ENCODE measurements at regions not wholly inside any gene's neighbourhood (a gene's known extent, or its start where the extent isn't known, plus 50 kb on each side); places are given as distances from the start of the nearest gene placed in this dataset.
"Not testable (repeated sequence)": the region's sequence is repeated elsewhere in the genome, so short reads cannot be mapped to it uniquely, and the experiment has no call there.

DNA sequence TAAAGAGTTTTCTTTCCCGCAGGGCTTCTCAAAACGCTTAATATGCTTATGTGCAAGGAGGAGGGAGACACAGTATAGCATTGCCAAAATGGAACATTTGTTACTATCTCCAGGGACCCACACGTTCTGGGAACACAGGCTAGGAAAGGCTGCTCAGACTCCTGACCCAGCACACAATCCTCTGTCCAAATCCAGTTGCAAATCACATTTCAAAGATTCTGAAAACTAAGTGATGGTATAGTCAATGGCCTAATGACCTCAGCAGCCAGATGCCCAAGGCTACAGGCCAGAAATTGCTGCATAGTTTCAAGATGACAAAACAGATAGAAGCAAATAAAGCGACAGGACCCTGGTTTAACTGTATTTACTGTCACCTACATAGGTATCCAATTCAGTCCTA is 97.0 kb upstream of the GRIP1 start:
- no peak for DNase-seq (ENCODE audit: low read depth in 3 of 3)

DNA sequence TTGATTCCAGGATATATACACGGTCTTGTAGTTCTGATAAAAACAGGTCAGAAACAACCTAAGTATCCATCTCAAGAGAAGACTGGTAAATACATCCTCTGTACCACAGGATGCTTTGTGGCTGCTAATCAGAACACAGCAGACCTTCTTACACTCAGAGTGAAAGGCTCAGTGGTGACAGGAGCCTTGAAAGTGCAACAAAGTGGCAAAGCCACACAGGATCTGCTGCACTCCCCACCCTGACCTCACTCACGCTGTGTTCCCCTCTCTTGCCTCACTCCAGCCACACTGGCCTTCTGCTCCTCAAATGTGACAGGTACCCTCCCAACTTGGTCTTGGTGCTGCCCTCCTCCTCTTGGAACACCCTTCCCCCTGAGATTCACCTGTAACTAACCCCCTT is 98.1 kb upstream of the GRIP1 start:
- peak in 2 of 3 experiments; percentile 2 to 18 for DNase-seq (ENCODE audit: low read depth in 3 of 3)

DNA sequence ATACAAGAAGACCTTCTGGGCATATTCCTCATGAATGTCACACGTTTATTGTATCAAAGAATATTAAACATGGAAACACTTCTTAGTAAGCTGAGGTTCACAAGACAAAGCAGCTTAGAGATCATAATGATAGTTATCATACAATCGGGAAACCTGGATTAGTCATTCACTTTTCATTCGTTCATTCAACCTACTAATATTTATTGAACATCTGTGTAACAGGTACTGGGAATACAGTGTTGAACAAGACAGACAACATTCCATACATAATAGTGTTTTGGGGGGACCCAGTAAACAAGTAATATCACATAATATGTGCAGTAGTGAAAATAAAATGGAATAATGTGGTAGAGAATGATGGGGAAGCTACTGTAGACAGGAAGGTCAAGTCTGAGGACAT is 100.6 kb upstream of the GRIP1 start:
- no peak for DNase-seq (ENCODE audit: low read depth in 3 of 3)

DNA sequence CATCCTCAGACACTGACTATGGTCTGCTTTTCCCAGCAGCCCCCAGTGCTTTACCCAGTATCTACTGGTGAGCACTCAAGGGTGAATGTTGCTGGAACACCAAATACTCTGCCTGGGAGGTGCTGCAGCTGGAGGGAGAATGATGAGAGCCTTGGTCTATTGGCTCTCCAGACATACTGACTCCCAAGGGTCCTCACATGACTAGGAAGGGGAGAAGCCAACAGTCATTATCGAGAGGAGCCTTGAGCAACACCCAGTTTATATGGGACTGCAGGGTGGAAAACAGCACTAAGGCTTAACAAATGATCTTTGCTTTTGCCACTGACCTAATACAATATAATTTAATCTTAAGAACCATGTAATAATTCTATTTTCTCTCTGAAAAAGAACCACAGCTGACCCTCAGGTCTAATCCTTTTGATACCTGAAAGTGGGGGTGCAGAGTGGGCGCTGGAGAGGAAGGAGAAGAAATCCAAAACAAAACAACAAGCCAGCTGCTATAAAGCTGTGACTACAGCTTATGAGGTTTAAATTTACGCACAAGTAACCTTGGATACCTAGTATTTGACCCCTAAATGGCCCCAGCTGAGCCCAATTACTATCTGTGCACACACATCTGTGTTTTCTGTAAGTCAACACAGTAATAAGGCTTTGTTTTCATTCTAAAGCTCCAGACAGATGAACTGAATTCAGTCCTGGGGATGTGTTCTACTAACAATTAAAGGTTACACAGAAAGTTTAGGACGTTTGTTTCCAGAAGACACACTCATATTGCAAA is 107.8 kb upstream of the GRIP1 start:
- DNase-seq (ENCODE audit: low read depth in 3 of 3) = no peak

DNA sequence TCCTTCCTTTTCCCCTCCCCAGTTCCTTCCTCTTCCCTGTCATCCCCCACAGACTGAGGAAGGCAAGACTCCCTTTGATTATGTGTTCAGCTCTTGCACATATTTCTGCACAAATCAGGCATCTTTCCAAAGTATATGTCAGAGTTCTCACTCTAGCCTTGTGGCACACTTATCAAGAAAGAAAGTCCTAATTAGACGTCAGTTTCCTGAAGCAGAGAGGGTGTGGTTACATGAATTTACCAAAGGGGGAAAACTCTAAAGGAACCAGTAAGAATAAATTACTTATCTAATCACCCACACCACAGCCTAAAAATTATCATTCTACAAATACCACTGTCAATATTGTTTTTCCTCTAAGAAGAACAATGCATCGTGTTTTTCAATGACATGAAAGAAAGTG is 120.7 kb upstream of the GRIP1 start:
- no peak for DNase-seq (ENCODE audit: low read depth in 3 of 3)

DNA sequence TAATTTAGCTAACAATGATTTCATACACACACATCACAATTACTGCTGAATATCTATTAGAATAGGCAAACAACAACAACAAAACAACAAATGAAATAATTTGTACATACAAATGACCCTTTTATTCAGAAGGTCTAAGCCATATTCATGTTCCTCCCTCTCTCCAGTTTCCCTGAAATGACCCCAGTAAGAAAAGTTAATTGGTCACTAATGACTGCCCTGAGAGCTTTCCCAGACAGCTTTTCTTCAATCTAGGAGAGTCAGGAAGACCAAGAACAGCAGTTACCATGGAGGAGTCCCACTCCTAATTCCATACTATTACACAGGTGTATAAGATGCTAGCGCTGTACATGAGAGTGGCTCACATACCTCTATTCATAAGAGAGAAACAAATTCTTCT is 121.2 kb upstream of the GRIP1 start:
- no peak for DNase-seq (ENCODE audit: low read depth in 3 of 3)

DNA sequence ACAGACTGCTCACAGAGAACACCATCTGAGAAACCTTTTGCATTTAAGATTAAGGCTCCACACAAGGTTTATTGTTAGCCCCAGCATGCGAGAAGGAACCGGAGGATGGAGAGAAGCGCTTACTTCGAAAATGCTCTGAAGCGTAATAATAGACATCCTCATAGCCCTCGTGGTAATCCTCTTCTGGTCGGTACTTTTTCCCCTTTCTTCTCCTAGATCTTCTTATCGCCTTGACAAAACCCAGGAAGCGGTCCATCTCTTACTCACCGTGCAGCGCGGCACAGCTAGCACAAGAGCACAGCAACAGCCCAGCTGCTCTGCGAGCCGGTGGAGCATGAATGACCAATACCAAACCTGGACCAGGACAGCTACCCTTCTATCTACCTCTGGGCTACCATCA is 125.1 kb upstream of the GRIP1 start:
- no peak for DNase-seq (ENCODE audit: low read depth in 3 of 3)

DNA sequence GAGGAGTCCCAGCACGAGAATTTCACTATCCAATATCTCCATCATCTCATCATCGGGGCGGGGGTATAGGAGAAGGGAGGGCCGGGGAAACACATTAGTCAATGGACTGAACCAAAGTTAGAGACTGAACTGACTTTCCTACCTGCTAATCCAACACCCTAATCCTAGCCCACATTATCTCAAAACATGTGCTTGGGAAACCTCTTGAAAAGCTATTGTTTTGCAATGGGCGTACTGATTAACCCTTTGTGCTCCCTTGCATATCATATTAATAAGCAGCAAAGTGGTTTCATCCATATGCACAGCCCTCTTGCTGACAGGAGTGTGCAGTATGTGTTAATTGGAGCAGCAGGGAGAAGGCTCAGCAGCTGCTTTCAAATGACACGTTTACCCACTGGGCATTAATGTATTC is 125.7 kb upstream of the GRIP1 start:
- DNase-seq (ENCODE audit: low read depth in 3 of 3) = no peak

DNA sequence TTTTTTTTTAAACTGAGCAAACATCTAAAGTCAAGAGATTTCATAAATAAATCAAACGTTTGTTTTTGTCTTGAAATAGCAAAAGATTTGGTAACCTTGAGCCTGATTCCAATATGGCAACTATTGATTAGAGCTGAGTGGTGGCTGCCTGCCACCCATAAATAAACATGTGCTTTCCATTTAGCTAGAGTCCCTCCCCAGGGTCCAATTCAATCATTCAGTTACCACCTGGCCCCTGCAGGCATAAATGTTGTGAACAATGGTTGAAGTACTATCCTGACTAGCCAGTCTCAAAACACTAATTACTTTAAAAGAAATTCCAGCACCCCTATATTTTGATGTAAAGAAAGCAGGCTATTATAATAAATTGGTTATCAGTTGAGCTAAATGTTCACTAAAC is 129.7 kb upstream of the GRIP1 start:
- DNase-seq (ENCODE audit: low read depth in 3 of 3) = no peak

DNA sequence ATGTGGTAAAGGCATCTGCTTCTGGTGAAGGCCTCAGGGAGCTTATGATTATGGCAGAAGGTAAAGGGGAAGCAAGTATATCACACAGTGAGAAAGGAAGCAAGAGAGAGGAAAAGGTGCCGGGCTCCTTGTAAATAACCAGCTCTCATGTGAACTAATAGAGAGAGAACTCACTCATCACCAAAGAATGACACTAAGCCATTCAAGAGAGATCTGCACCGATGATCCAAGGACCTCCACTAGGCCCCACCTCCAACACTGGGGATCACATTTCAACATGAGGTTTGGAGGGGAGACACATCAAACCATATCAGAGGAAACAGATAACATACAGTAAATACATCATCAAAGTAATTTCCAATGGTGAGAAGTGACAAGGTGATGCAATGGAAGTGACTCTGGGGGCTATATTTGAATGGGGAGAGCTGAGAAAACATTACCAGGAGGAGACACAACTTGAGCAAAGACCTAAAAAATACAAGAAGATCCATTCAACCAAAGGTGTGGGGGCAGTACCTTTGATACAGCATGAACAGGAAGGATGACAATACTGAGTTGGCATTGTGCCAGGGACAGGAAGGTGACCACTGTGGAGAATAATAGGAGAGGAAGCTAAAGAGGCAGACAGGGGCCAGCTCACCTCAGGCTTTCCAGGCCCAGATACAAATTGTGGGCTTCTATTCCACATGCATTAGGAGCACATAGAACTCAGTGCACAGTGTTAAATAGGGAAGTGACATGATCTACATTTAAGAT is 134.4 kb upstream of the GRIP1 start:
- no peak for DNase-seq (ENCODE audit: low read depth in 3 of 3)

DNA sequence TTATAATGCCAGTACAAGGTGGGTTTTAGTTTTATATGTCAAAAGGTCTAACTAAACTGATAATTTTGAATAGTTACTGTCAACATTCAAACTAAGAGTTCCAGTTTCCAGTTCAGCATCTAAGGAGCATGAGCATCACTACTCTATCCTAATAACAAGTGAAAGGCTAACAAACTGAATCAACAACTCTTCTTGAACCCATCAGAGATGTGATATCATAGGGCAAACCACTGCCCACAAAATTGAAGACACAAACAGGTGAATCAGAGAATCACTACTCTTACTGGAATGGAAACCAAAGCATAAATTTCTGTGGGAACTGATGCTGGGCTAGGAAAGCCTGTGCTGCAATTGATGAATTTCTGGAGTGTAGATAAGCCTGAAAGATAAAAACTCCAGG is 140.7 kb upstream of the GRIP1 start:
- DNase-seq (ENCODE audit: low read depth in 3 of 3) = no peak

DNA sequence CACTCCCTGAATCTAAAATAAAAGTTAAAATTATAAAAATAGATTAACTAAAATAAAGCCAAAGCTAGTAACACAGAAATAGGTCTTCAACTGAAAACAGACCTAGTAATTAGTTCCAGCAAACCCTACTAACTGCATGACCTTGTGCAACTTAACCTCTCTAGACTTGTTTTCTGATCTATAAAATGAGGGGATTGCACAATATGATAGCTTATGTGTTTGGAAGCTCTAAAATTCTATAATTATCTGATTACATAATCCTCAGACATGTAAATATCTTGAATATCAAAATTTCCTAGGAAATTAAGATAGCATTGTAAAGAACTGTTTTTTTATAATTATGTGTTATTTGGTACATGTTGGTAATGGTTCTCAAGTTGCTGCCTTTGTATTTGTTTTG is 144.1 kb upstream of the GRIP1 start:
- no peak for DNase-seq (ENCODE audit: low read depth in 3 of 3)

DNA sequence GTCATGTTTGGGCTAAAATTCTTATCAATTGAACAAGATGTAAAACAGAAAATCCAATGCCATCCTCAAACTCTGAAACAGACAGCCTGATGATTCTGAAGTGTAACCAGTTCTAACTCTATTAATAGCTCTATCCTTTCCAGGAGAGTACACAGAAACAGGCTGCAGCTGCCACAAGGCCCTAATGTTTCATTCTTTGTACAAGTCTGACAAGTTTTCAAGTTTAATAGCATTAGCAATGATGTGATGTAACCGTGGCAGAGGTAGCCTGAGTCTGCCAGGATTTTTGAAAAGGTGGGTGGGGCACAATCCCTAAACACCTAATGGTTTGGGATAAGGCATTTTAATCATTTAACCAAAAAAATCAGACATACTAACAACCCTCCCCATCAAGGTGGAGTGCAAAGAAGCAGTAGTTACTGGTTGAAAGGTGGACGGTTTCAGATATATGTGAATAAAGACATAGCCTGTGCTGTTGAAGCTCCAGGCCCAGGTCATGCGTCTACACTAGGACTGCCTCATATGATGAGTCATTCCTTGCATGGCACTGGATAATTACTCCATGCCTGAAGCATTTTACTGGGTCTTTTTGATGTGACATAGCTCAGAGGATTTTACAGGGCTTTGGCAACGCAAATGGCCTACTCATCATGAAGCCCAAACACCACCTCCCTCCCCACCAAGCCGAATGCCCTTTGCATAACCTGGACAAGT is 145.1 kb upstream of the GRIP1 start:
- no peak for DNase-seq (ENCODE audit: low read depth in 3 of 3)

DNA sequence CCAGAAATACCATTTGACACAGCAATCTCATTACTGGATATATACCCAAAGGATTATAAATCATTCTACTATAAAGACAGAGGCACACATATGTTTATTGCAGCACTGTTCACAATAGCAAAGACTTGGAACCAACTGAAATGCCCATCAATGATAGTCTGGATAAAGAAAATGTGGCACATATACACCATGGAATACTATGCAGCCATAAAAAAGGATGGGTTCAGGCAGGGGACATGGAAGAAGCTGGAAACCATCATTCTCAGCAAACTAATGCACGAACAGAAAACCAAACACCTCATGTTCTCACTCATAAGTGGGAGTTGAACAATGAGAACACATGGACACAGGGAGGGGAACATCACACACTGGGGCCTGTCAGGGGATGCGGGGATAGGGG is 147.0 kb upstream of the GRIP1 start:
- DNase-seq (ENCODE audit: low read depth in 3 of 3) = not testable (repeated sequence)

DNA sequence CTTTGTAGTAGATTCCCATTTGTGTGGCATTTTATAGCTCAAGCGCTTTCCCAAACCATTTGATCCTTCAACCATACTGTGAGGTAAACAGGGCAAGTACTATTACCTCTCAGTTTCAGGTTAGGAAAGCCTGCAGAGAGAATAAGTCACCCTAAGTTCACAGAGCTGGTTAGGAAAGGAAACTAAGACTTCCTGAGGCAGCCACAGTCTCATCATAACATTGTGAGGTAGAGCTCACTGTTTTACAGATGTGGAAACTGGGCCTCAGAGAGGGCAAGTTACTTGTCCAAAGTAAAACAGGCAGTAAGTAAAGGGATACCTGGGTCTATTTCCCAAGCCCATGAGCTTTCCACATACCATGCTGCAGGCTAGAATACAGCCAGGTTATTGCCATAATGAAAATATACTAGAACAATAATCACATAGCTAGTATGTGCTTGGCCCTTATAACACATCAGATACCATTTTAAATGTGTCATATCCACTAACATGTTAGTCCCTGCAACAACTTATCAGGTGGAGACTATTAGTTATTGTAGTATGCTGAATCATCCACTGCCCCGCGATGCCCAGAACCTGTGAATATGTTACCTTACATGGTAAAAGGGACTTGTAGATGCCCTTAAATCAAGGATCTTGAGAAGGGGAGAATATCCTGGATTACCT is 150.9 kb upstream of the GRIP1 start:
- no peak for DNase-seq (ENCODE audit: low read depth in 3 of 3)

DNA sequence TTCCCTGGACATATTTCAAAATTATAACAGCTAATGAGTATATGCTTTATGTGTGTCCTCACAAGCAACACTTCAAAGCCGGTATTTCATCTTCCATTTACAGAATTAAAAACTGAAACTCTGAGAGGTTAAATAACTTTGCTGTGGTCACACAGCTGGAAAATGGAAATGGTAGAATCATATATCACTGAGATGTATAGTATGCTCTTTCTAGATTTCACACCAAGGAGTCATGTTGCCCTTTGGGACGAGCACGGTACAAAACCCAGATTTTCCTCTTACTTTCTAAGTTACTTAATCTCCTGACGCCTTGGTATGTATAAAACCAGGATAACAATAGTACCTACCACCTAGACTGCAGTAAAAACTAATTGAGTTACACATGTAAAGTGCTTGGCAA is 152.6 kb upstream of the GRIP1 start:
- DNase-seq (ENCODE audit: low read depth in 3 of 3) = no peak

DNA sequence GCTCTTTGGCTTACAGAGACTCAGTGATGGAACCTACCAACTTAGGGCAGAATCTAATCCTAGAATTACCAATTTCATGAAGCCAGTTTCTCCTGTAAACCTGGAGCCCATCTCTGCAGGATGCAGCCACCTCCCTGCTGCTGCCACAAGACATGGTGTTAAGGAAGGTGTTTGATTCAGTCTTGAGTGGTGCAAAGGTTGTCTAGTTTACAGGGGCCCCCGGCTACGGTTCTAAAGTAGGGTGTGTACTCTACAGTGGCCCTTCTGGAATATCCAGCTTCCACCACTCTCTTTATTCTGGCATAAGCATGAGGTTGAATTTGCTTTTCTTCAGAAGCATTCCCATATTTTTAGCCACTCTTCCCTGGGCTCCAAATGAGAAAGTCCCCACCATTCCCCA is 154.1 kb upstream of the GRIP1 start:
- DNase-seq (ENCODE audit: low read depth in 3 of 3) = no peak

DNA sequence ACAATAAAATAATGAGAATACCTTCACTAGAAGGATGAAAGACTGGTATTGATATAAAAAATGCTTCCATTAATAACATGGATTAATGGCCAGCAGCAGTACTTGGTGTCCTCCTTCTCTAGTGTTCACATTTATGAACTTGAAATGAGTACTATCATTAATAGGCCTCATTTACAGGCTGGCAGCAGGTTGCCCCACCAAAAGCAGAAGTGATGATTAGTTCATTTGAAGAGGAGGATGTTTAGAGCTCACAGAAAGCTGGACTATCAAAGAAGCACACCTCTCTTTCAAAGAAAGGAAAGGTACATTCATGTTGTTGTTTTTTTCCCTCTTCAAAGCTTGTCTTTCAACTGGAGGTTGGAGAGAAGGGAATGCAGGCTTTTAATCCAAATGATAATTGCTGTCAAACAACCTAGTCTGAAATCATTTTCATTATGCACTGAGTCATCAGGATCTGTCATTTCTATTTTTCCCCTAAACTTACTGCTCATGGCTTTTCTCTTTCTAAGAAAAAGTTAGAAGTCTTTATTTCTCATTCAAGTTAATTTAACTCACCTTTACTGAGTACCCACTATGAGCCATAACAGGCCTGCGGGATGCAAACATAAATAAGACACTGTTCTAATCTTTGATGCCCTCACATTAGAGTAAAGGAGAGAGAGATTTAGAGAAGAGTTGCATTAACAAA is 157.9 kb upstream of the GRIP1 start:
- no peak for DNase-seq (ENCODE audit: low read depth in 3 of 3)

DNA sequence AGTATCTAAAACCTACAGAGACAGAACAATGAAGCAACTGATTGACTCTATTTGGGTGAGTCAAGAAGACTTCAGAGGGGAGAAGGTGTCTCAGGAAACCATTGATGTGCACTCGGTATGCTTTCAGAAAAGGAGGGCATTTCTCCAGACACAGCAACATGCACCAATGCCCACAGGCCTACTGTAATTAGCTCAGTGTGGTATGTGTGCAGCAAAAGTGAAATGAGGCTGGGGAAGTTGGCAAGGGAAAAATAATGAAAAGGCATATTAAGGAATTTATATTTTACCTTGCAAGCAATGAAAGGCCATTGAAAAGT is 158.4 kb upstream of the GRIP1 start:
- no peak for DNase-seq (ENCODE audit: low read depth in 3 of 3)

DNA sequence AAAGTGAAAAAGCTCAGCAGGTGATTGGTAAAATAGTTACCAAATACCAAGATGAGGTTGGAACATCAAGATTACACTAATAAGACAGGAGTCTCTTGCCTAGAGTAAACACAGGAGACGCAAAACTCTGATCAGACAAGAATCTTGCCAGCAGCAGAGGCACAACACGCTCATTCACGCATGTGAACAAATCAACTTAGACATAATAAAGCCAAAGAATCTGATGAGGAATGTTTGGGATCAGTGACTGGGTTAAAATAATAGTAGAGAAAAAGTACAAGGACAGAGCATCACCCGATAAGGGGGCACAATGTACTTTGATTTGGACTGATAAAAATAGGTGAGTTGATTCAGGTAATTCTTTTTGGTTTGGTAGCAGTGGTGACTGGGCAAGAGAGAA is 159.5 kb upstream of the GRIP1 start:
- no peak for DNase-seq (ENCODE audit: low read depth in 3 of 3)

DNA sequence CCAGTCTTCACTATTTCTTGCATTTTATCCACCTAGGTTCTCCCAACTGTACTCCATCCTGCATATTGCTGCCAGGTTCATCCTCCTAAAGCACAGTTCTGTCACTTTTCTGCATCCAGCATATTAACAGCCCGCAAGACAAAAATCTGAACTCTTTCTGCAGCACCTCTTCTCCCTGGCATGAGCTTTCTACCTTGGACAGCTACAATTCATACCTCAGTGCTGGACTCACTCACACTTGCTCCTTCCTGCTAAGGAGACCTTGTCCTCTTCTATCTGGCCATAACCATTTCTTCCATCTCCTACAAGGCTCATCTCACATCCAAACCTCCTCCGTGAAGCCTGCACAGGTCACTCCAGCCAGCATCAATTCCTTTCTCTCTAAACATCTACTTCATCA is 170.1 kb upstream of the GRIP1 start:
- no peak for DNase-seq (ENCODE audit: low read depth in 3 of 3)

DNA sequence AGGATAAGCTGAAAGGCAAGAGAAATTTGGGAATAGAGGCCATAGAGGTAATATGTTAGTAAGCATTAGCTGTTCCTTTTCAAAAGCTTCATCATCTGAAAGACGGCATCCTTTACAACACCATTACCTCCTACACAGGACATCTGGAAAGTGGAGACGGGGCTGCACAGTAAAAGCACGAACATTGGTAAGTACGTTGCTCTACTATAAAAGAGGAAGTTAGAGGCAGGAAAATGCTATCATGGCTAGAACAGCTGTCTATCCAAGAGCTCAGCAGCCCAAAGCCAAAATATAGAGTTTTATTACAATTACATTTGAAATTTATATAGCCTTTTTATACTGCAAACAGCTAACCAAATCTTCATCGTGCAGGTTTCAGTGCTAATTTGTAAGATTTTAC is 172.3 kb upstream of the GRIP1 start:
- DNase-seq (ENCODE audit: low read depth in 3 of 3) = no peak

Data from stimulated activated CD4-positive, alpha-beta T cell treated with anti-CD3 and anti-CD28 coated beads, TNF-alpha, amount 100 ng/mL, for 24 hours (primary cell).